ENCODE measurements at regions not wholly inside any gene's neighbourhood (a gene's known extent, or its start where the extent isn't known, plus 50 kb on each side); places are given as distances from the start of the nearest gene placed in this dataset.

- DNase-seq, result no peak
Measured at GRCh38 chr3:40705663-40706062, 180.9 kb downstream of the ZNF621 start.

GRCh38 chr3:40713306-40713705, 188.5 kb downstream of the ZNF621 start:
- no peak for DNase-seq

GRCh38 chr3:40713795-40714194, 189.0 kb downstream of the ZNF621 start:
- DNase-seq, result no peak

- no peak for DNase-seq
Measured at GRCh38 chr3:40714771-40715345, 190.1 kb downstream of the ZNF621 start.

GRCh38 chr3:40715551-40715950, 190.8 kb downstream of the ZNF621 start:
- no peak for DNase-seq

- no peak for DNase-seq
Measured at GRCh38 chr3:40717471-40717870, 192.7 kb downstream of the ZNF621 start.

GRCh38 chr3:40718209-40718608, 193.4 kb downstream of the ZNF621 start:
- no peak for DNase-seq

GRCh38 chr3:40718681-40719080, 193.9 kb downstream of the ZNF621 start:
- no peak for DNase-seq

- peak; percentile 15 for DNase-seq
Measured at GRCh38 chr3:40719660-40720287, 195.0 kb downstream of the ZNF621 start.

GRCh38 chr3:40720341-40720740, 195.6 kb downstream of the ZNF621 start:
- no peak for DNase-seq

- no peak for DNase-seq
Measured at GRCh38 chr3:40720863-40721262, 196.1 kb downstream of the ZNF621 start.

GRCh38 chr3:40723083-40723660, 198.4 kb downstream of the ZNF621 start:
- no peak for DNase-seq

- peak; percentile 10 for DNase-seq
Measured at GRCh38 chr3:40725031-40725430, 200.3 kb downstream of the ZNF621 start.

GRCh38 chr3:40731445-40731844, 206.7 kb downstream of the ZNF621 start:
- no peak for DNase-seq

- no peak for DNase-seq
Measured at GRCh38 chr3:40736943-40737342, 212.2 kb downstream of the ZNF621 start.

- DNase-seq, result no peak
Measured at GRCh38 chr3:40737343-40737742, 212.6 kb downstream of the ZNF621 start.

- DNase-seq, result no peak
Measured at GRCh38 chr3:40739971-40740370, 215.2 kb downstream of the ZNF621 start.

GRCh38 chr3:40741729-40742128, 217.0 kb downstream of the ZNF621 start:
- peak; percentile 25 for DNase-seq

- no peak for DNase-seq
Measured at GRCh38 chr3:40745381-40746106, 220.8 kb downstream of the ZNF621 start.

GRCh38 chr3:40751666-40752065, 226.9 kb downstream of the ZNF621 start:
- DNase-seq, result no peak

GRCh38 chr3:40752492-40752891, 227.7 kb downstream of the ZNF621 start:
- DNase-seq, result no peak

- peak; percentile 8 for DNase-seq
Measured at GRCh38 chr3:40753291-40753770, 228.6 kb downstream of the ZNF621 start.

GRCh38 chr3:40753951-40754350, 229.2 kb downstream of the ZNF621 start:
- no peak for DNase-seq

GRCh38 chr3:40754994-40755393, 230.2 kb downstream of the ZNF621 start:
- DNase-seq, result no peak

Data from DMS79 treated with DMSO at 0.1 percent for 48 hours (cell line).